Suprapubic skin (tissue), 4 donors: ENCODE measurements at regions not wholly inside any gene's neighbourhood (a gene's known extent, or its start where the extent isn't known, plus 50 kb on each side); places are given as distances from the start of the nearest gene placed in this dataset.
"Not testable (repeated sequence)": the region's sequence is repeated elsewhere in the genome, so short reads cannot be mapped to it uniquely, and the experiment has no call there.

Experiments
- DNase-seq, 2 donors: peaks; one replicate each; pipeline ENCODE4 v3.0.0-alpha.2; 2019; ENCODE audit warnings: low spot score in 2 of 2
- H3K27ac ChIP-seq: fragments of 200-600 bp; sonication (generic); one replicate; pipeline ENCODE4 v1.5.1; 2019
- H3K27me3 ChIP-seq: fragments of 200-600 bp; sonication (generic); one replicate; pipeline ENCODE4 v1.5.1; 2019
- H3K36me3 ChIP-seq: fragments of 200-600 bp; sonication (generic); one replicate; pipeline ENCODE4 v1.5.1; 2019
- H3K4me1 ChIP-seq: fragments of 200-600 bp; sonication (generic); one replicate; pipeline ENCODE4 v1.5.1; 2019
- H3K4me3 ChIP-seq: fragments of 200-600 bp; sonication (generic); one replicate; pipeline ENCODE4 v1.5.1; 2019; ENCODE audit warnings: mild to moderate bottlenecking
- H3K9me3 ChIP-seq: fragments of 200-600 bp; sonication (generic); one replicate; pipeline ENCODE4 v1.5.1; 2019
- CTCF ChIP-seq, 2 donors: fragments of 200-600 bp in 1 of 2; fragments of 450-650 bp in 1 of 2; sonication (generic) in 1 of 2; IDR thresholded peaks; one replicate each; pipeline ENCODE4 v1.5.1; 2016 to 2019; ENCODE audit warnings: antibody characterized with exemption in 2 of 2, mild to moderate bottlenecking in 1 of 2, moderate library complexity in 1 of 2
- EP300 ChIP-seq: sonication (generic); formaldehyde crosslinking; IDR thresholded peaks from one replicate; pipeline ENCODE4 v1.6.1; 2017; ENCODE audit warnings: antibody characterized with exemption
- POLR2A ChIP-seq, 2 donors: fragments of 450-650 bp; IDR thresholded peaks; one replicate each; pipeline ENCODE4 v1.6.1; 2017; ENCODE audit warnings: antibody characterized with exemption in 2 of 2, mild to moderate bottlenecking in 2 of 2, moderate library complexity in 2 of 2
- POLR2AphosphoS5 ChIP-seq, 3 donors: sonication (generic); formaldehyde crosslinking; IDR thresholded peaks; one replicate each; pipeline ENCODE4 v1.6.1; 2017; ENCODE audit warnings: antibody characterized with exemption in 3 of 3
- WGBS: methylation state at CpG from one replicate; pipeline ENCODE4 v1.1.5; 2018; 5-methylcytosine and 5-hydroxymethylcytosine counted together

- Histone ChIP-seq H3K4me3 (no peak overlapping the region), H3K27me3 (peaks cover 5% of the 10 kb centered on the region), H3K36me3 (no peaks in the 10 kb centered on the region), H3K9me3 (no peaks in the 10 kb centered on the region), H3K27ac (no peak overlapping the region), H3K4me1 (no peaks in the 10 kb centered on the region)
- no peak for DNase-seq
- 94% methylated on average over 4 of the region's 4 CpGs for WGBS
- TF ChIP-seq POLR2A (IDR thresholded peaks at IDR 0.05) (no peak), POLR2AphosphoS5 (IDR thresholded peaks at IDR 0.05) (no peak), EP300 (no peak), CTCF (IDR thresholded peaks at IDR 0.05) (no peak)
These were observed 68.7 kb upstream of the CREB3L1 start for GRCh38 chr11:46208803-46209202.

GRCh38 chr11:46207270-46207669 lies 70.2 kb upstream of the CREB3L1 start:
- WGBS, result 66% methylated on average over 4 of the region's 4 CpGs
- TF ChIP-seq POLR2AphosphoS5 (IDR thresholded peaks at IDR 0.05), result no peak
- no peak for TF ChIP-seq CTCF (IDR thresholded peaks at IDR 0.05)
- TF ChIP-seq POLR2A (IDR thresholded peaks at IDR 0.05), result no peak
- no peak for TF ChIP-seq EP300

GRCh38 chr11:46204415-46204814 lies 73.0 kb upstream of the CREB3L1 start:
- not testable (repeated sequence) for H3K9me3 ChIP-seq, H3K36me3 ChIP-seq, H3K4me3 ChIP-seq, DNase-seq, H3K27me3 ChIP-seq, H3K4me1 ChIP-seq, H3K27ac ChIP-seq
- WGBS, result 96% methylated on average over 7 of the region's 7 CpGs

More at GRCh38 chr11:46207270-46207669, 70.2 kb upstream of the CREB3L1 start:
- no peaks in the 10 kb centered on the region for H3K4me1 ChIP-seq
- H3K4me3 ChIP-seq, result no peak overlapping the region
- H3K9me3 ChIP-seq, result no peaks in the 10 kb centered on the region
- no peak overlapping the region for H3K27ac ChIP-seq
- H3K36me3 ChIP-seq, result no peaks in the 10 kb centered on the region
- H3K27me3 ChIP-seq, result peaks cover 5% of the 10 kb centered on the region
- no peak for DNase-seq

- DNase-seq, result no peak
- 47% methylated on average over 7 of the region's 7 CpGs for WGBS
- H3K27me3 ChIP-seq, result no peaks in the 10 kb centered on the region
- no peak overlapping the region for H3K4me3 ChIP-seq
- no peaks in the 10 kb centered on the region for H3K36me3 ChIP-seq
- H3K9me3 ChIP-seq, result no peaks in the 10 kb centered on the region
- TF ChIP-seq POLR2A (IDR thresholded peaks at IDR 0.05), result no peak
- TF ChIP-seq CTCF (IDR thresholded peaks at IDR 0.05), result no peak
- no peak for TF ChIP-seq EP300
- TF ChIP-seq POLR2AphosphoS5 (IDR thresholded peaks at IDR 0.05), result no peak
- no peaks in the 10 kb centered on the region for H3K4me1 ChIP-seq
- no peak overlapping the region for H3K27ac ChIP-seq
These were observed 73.7 kb upstream of the CREB3L1 start for GRCh38 chr11:46203746-46204145.

- H3K36me3 ChIP-seq, result no peaks in the 10 kb centered on the region
- no peaks in the 10 kb centered on the region for H3K4me1 ChIP-seq
- WGBS, result 93% methylated on average over 10 of the region's 10 CpGs
- H3K27ac ChIP-seq, result no peak overlapping the region
- H3K27me3 ChIP-seq, result no peaks in the 10 kb centered on the region
- TF ChIP-seq EP300 (no peak), CTCF (IDR thresholded peaks at IDR 0.05) (no peak), POLR2AphosphoS5 (IDR thresholded peaks at IDR 0.05) (no peak), POLR2A (IDR thresholded peaks at IDR 0.05) (no peak)
- no peak for DNase-seq
- H3K4me3 ChIP-seq, result no peak overlapping the region
- no peaks in the 10 kb centered on the region for H3K9me3 ChIP-seq
These were observed 74.6 kb upstream of the CREB3L1 start for GRCh38 chr11:46202696-46203391.

- no peak for TF ChIP-seq POLR2A (IDR thresholded peaks at IDR 0.05)
- TF ChIP-seq EP300, result no peak
- no peak for TF ChIP-seq POLR2AphosphoS5 (IDR thresholded peaks at IDR 0.05)
- TF ChIP-seq CTCF (IDR thresholded peaks at IDR 0.05), result no peak
- H3K4me3 ChIP-seq, result no peak overlapping the region
- H3K36me3 ChIP-seq, result no peaks in the 10 kb centered on the region
- no peaks in the 10 kb centered on the region for H3K9me3 ChIP-seq
- H3K27me3 ChIP-seq, result no peaks in the 10 kb centered on the region
- no peak for DNase-seq
- 77% methylated on average over 7 of the region's 7 CpGs for WGBS
- H3K27ac ChIP-seq, result no peak overlapping the region
- H3K4me1 ChIP-seq, result no peaks in the 10 kb centered on the region
These were observed 75.3 kb upstream of the CREB3L1 start for GRCh38 chr11:46202149-46202548.
